GM18858 (cell line): ENCODE measurements at regions not wholly inside any gene's neighbourhood (a gene's known extent, or its start where the extent isn't known, plus 50 kb on each side); places are given as distances from the start of the nearest gene placed in this dataset.
"Not testable (repeated sequence)": the region's sequence is repeated elsewhere in the genome, so short reads cannot be mapped to it uniquely, and the experiment has no call there.

ENCODE experiments used
- ATAC-seq: cut with Tn5 transposase; IDR thresholded peaks from one replicate; pipeline ENCODE4 v1.9.1; 2021; ENCODE audit not compliant: unreplicated experiment

GRCh38 chr10:128572696-128573095 lies 446.5 kb upstream of the MKI67 start:
- no peak for ATAC-seq

- no peak for ATAC-seq
These were observed 447.1 kb upstream of the MKI67 start for GRCh38 chr10:128573281-128573845.

GRCh38 chr10:128573986-128574385 lies 447.8 kb upstream of the MKI67 start:
- no peak for ATAC-seq

GRCh38 chr10:128574581-128575210 lies 448.5 kb upstream of the MKI67 start:
- ATAC-seq = no peak

- no peak for ATAC-seq
These were observed 449.5 kb upstream of the MKI67 start for GRCh38 chr10:128575761-128576160.

GRCh38 chr10:128576336-128576735 lies 450.1 kb upstream of the MKI67 start:
- ATAC-seq = no peak

- no peak for ATAC-seq
These were observed 450.9 kb upstream of the MKI67 start for GRCh38 chr10:128576943-128577670.

GRCh38 chr10:128577958-128578750 lies 451.9 kb upstream of the MKI67 start:
- no peak for ATAC-seq

- ATAC-seq = no peak
These were observed 452.5 kb upstream of the MKI67 start for GRCh38 chr10:128578766-128579165.

- ATAC-seq = no peak
These were observed 453.1 kb upstream of the MKI67 start for GRCh38 chr10:128579280-128579865.

GRCh38 chr10:128579901-128580300 lies 453.7 kb upstream of the MKI67 start:
- no peak for ATAC-seq

GRCh38 chr10:128583125-128583524 lies 456.9 kb upstream of the MKI67 start:
- not testable (repeated sequence) for ATAC-seq

GRCh38 chr10:128586599-128586998 lies 460.4 kb upstream of the MKI67 start:
- ATAC-seq = not testable (repeated sequence)

GRCh38 chr10:128587689-128588088 lies 461.5 kb upstream of the MKI67 start:
- no peak for ATAC-seq

GRCh38 chr10:128588402-128588801 lies 462.2 kb upstream of the MKI67 start:
- ATAC-seq = no peak

GRCh38 chr10:128594688-128595087 lies 468.5 kb upstream of the MKI67 start:
- no peak for ATAC-seq

- no peak for ATAC-seq
These were observed 470.7 kb upstream of the MKI67 start for GRCh38 chr10:128596906-128597305.

- no peak for ATAC-seq
These were observed 472.8 kb upstream of the MKI67 start for GRCh38 chr10:128599030-128599429.

GRCh38 chr10:128599538-128599937 lies 473.3 kb upstream of the MKI67 start:
- ATAC-seq = no peak

- ATAC-seq = no peak
These were observed 476.0 kb upstream of the MKI67 start for GRCh38 chr10:128602183-128602582.

- no peak for ATAC-seq
These were observed 477.8 kb upstream of the MKI67 start for GRCh38 chr10:128604025-128604424.
